GM21423 (cell line): ENCODE measurements at regions not wholly inside any gene's neighbourhood (a gene's known extent, or its start where the extent isn't known, plus 50 kb on each side); places are given as distances from the start of the nearest gene placed in this dataset.
"Not testable (repeated sequence)": the region's sequence is repeated elsewhere in the genome, so short reads cannot be mapped to it uniquely, and the experiment has no call there.

Experiments
- ATAC-seq: cut with Tn5 transposase; IDR thresholded peaks from one replicate; pipeline ENCODE4 v1.9.1; 2021; ENCODE audit warnings: mild to moderate bottlenecking, moderate library complexity; ENCODE audit not compliant: unreplicated experiment

DNA sequence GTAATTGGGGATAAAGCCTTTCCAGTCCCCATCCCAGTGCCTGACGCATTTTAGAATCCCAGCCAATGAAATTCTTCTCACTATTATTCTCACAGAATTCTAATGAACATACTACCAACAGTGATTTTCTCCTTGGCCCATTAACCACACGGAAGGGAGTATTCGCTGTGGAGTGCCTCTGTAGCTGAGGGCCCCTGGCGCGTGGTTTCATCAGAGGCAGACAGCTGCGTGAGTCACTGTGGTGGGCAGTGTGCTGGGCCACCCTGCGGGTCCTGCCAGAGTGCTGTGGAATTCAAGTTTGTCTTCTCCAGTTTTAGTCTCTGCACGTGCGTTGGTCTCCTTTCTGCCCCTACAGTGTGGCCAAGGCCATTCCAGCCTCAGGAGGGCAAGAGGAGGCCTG is 335.4 kb upstream of the FAT1 start:
- no peak for ATAC-seq

DNA sequence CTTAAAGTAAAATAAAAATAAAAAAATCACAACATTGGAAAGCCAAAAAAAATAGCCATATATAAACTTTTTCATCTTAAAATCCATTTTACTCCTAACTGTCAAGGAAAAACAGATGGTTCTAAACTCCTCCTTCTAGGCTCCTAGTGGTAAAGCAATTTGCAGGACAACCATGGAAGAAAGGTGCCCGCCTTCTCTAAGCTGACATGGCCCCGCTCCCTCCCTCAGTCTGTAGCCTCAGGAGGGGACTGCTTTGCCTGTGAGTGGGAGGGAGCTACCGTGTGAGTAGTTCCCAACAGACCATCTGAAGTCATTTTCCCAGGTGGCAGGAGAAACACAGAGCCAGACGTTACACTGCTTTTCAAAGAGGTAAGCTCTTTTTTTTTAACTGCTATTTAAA is 336.2 kb upstream of the FAT1 start:
- ATAC-seq: no peak

DNA sequence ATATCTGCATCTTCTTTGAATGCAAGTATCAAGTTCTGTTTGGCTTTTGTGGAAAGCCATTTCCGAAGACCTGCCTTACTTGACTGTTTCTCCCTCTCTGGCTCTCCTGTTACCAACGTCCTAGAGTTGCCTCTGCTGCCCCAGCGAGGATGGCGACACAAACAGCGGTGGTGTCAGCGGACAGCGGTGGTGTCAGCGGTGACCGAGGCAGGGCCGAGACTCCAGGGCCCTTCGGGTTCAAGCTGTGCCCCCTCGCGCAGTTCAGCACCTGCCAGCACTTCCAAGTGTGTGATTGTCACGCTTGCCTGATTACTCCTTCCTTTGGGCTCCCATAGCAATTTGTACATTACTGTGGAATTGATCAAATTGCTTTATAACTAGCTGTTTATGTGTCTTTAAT is 336.9 kb upstream of the FAT1 start:
- no peak for ATAC-seq

DNA sequence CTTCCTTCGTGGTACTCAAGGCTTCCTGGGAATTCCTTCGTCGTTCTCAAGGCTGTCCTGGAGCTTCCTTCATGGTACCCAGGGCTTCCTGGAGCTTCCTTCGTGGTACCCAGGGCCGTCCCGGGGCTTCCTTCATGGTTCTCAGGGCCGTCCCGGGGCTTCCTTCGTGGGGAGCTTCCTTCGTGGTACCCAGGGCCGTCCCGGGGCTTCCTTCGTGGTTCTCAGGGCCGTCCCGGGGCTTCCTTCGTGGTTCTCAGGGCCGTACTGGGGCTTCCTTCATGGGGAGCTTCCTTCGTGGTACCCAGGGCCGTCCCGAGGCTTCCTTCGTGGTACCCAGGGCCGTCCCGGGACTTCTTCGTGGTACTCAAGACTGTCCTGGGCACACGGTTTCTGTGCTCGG is 339.6 kb upstream of the FAT1 start:
- no peak for ATAC-seq

DNA sequence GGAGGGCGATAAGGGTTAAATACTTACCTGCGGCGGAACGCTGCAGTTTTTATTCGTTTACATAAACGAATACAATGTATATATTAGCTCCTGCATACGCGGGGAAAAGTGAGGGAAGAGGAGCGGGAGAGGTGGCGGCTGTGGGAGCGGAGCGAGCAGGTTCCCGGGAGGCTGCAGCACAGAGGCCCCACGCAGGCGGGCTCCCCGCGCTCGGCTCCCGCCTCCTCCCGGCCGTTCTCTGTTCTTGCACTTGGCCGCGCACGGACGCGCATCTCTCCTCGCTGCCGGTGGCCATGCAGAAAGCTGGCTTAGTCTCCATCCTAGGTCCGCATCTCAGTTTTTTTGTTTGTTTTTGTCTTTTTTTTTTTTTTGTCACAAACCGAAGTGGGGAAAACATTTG is 340.4 kb upstream of the FAT1 start:
- no peak for ATAC-seq

DNA sequence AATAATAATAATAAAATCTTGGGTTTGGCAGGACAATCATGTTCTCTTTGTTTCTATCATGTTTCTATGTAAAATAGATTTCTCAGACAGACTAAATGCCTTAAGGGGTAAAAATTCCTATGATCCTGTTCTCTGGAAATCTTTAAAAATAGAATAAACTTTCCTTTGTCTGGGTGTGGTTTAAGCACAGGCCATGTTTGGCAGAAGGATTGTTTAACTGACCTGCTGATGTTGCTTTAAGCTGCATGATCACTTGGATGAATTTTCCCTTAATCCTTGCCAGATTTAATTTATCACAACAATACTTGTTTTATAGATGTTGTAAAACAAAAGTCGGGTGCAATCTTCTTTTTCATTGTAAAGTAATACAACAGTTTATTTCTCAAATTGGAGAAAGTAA is 341.7 kb upstream of the FAT1 start:
- ATAC-seq: no peak

DNA sequence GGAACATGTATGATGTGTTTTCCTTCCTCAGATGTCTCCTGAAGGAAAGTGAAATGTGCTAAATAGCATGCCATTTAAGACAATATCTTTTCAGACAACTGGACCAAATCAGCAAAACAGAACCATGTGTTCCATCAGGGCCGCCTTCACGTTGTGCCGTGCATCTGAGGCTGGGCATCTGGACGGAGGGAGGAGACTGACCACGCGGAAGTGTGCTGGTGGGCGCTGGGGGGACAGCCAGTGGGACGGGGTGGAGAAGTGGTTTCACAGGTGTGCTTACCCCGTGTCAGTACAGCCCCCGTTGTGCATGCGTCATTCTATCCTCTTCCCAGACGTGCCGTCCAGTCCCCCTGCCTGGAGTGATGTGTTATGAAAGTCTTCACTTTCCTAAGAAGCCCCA is 342.1 kb upstream of the FAT1 start:
- no peak for ATAC-seq

DNA sequence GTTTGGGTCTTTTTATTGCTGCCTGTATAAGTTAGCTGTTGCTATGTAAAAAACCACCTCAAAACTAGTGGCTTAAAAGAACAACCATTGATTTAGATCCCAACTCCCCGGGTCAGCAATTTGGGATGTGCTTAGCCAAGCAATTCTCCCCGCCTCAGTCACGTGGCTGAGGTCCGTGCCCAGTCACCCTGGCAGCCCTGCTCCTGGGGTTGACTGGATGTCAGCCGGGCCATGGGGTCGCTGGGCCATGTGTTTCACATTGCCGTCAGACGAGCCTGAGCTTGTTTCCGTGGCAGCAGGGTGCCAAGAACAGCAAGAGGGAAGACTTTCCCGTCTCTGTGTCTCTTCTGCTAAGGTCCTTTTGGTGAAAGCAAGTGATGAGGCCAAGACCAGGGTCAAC is 345.7 kb upstream of the FAT1 start:
- ATAC-seq: no peak

DNA sequence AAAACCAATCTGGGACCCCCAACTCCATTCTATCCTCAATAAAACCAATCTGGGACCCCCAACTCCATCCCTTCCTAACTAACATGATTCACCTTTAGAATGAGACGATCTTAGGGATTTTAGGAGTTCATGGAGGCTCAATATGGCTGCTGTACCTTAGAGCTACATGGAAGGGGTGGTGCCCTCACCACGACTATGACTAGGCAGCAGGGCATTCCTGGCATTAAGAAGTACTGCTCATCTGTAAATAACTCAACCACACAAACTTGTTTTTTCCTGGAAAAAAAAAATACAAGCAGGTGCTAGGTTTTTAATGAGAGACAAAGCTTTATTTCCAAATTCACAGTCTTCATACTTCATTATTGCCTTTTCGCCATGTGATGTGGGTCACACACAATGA is 346.5 kb upstream of the FAT1 start:
- ATAC-seq: no peak

DNA sequence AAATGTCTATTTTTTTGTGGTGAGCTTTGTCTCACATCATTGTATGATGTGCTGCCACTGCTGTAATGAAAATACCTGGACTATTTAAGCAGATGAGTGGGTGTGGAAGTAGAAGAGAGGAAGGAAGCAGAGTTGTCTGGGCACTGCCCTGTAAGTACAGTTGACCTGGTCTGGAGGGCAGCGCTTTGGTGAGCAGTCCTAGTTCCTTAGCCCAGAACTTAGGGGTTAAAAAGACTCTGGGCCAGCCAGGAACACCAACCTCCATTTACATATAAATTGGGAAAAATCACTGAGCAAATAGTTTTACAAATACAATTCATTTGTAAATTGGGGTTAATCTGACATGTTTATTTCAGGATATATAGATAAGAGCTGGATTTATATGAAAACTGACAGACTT is 347.1 kb upstream of the FAT1 start:
- no peak for ATAC-seq

DNA sequence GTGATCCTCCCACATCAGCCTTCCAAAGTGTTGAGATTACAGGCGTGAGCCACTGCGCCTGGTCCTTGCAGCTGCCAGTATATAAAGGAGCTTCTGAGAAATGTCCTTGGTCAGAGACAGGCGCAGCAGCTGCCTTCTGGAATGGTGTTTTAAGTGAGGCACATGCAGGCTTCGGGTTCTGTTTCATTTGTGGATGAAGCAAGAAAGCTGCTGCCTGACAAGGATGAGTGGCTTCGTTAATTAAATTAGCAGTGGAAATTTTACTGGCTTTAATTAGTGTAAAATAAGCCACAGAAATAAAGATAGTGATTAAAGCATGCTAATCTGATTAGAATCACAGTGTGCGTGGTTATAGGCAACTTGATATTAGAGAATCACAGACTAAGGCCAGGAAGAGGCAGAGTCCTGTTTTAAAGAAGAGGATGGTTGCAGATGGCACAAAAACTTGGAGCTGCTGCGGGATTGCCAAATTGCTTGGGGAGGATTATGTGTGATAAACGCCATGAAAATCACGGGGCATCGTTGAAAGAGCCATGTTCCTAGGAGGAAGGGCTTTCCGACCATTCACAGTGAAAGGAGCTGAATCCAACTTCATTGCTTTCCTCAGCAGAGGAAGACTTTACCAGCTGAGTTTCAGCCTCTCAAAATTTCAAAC is 348.4 kb upstream of the FAT1 start:
- no peak for ATAC-seq

DNA sequence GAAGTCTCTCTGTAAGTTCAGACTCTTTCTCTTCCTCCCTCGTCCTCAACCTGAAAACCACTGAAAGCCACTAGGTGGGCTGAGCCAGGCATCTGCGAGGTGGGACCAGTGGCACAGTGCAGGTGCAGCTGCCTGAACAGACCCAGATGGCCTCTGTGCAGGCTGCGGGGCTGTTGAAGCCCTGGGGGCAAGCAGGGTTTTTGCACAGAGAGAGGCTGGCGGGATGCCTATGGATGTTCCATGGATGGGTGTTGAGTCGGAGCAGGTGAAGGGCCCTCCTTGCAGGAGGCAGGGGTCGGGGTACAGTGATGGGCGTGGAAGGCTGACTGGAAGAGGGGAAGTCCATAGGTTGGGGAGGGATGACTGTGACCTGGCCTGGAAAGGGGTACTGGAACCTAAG is 350.2 kb upstream of the FAT1 start:
- no peak for ATAC-seq

DNA sequence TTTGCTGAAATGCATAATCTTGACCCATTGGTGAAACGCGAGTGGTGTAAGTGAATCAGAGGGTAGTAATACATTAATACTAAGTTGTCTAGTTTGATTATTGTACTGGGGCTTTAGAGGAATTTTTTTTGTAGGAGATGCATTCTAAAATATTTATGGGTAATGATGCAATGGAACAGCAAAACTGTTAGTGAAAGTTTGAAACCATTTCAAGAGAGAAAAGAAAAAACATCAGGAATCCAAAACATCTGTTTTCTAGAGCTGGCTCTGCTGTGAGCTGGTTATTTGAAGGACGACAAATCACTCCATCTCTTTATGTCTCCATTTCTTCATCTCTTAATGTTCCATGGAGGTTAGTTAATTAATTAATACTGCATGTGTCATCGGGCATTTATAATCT is 351.9 kb upstream of the FAT1 start:
- no peak for ATAC-seq

DNA sequence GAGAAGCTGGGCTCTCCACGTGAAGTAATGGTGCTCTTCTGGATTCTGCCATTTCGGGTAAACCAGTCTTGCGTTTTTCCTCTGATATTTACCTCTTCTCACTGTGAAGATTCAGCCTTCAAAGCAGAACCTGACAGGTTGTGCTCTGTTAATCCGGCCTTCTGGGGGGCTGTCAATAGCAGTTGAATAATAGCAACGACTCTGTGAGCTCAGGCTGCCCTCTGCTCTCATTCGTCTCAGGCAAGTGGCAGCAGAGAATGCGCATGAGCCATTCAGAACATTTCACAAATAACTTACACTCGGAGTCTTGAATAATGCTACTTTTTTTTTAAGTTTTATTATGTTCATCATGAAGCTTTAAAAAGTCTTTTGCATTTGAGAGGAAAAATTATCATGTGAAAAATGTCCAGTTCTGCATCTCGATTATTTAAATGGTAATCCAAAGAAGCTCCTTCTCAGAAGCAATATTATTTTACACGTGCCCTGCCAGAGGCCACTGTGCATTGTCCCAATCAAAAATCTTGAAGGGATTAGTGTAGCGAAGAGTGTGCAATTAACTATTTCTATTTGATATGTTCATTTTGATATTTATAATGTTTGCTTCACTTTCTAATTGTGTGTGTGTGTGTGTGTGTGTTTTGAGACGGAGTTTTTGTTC is 354.2 kb upstream of the FAT1 start:
- no peak for ATAC-seq

DNA sequence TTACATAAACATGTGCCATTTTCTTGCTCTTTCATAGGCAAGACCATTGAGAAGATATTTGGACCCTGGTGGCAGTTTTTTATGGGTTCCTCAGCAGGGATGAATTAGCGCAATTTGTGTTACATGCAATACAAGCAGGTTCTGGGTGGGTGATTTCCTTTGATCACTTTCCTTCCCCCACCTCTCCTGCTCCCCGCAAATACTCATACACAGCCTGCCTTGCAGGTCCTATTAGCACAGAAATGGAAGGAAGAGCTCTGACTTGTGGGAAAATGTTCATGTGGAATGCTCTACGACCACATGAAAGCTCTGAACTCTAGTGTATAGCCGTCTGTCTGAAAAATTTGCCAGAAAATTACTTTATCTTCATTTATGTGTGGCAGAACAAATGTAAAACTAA is 361.0 kb upstream of the FAT1 start:
- no peak for ATAC-seq

DNA sequence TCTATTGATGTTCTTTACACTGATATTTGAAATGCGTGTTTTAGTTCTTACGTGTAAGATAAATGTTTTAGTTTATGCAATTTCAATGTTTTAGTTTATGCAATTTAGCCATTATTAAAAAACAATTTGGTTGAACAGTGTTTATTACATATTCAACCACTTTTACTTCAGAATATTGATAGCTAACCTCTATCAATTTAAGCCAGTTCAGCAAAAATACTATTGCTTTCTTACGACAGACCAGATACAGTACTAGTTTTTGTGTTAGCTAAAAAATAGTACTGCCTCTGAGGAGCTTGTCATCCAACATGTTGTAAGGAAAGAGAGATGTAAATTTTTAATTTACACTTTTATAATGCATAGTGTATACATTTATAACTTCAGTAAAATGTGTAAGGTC is 361.7 kb upstream of the FAT1 start:
- ATAC-seq: no peak

DNA sequence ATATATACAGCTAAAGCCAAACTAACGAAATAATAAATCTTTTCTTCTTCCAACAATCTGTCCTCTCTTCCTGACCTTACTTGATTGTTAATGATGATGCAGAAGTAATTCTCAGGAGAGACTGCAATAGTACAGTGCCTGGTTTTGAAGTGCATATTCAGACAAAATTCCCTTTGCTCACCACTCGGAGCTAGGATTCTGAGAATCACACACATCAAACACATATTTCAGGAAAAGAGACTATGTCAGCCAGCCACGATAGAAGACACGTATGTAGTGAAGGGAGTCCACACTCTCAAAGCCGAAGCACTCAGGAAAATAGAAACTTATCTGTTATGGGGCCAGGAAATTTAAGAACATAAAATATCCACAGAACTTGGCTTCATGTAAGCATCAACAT is 362.5 kb upstream of the FAT1 start:
- no peak for ATAC-seq

DNA sequence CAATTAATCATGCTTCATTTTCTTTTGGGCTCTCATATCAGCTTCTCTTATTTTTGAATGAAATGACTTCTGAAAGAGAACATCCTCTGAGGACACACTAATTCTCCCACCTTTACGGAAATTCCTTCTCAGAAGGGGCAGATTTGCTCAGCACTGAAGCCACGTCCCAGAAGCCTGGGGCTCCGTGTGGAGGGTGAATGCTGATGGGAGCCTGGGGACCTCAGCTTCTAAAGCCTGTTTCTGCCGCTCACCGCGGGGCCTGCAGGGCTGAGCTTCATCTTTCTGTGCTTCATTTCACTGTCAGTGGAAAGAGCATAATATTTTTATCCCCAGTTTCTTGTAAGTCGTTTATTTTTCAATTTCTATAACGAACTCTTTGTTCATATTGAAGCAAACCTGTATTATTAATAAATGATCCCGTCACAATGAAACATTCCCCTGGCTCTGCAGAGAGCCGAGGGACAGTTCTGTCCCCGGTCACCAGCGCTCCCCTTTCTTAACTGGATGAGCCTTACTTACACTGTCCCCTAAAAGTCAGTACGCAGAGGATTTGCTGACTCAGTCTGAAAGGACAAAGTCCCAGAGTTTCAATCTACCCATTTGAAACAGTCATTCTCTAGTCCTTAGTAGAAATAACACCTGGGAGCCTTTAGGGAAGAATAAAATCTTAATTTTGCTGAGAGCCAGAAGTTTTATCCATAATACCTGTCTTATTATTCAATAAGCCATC is 364.6 kb upstream of the FAT1 start:
- no peak for ATAC-seq

DNA sequence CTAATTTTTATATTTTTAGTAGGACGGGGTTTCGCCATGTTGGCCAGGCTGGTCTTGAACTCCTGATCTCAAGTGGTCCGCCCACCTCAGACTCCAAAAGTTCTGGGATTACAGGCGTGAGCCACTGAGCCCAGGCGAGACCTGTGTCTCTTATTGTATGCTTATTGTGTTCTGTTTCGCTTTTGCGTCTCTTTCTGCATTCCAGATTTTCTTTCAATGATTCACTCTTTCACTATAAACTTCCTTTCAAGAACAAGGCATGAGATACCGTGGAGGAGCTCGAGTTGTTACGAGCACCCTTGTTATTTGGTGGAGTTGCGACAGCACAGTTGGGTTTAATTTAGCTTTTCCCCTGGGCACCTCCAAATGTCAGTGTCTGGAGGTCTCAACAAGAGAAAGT is 366.7 kb upstream of the FAT1 start:
- no peak for ATAC-seq

DNA sequence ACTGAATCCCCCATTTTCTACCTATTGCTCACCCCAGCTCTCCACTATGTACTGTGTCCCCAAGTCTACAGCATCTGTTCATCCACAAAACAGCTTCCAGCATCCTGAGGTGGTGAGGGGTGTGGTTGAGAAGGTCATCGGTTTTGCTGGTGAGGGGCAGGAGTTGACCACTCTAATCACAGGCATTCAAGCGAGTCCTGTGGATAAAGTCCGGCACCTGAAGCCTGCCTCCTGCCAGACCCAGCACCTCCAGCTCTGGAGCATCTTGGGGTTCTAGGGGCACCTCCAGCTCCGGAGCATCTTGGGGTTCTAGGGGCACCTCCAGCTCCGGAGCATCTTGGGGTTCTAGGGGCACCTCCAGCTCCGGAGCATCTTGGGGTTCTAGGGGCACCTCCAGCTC is 367.2 kb upstream of the FAT1 start:
- not testable (repeated sequence) for ATAC-seq

DNA sequence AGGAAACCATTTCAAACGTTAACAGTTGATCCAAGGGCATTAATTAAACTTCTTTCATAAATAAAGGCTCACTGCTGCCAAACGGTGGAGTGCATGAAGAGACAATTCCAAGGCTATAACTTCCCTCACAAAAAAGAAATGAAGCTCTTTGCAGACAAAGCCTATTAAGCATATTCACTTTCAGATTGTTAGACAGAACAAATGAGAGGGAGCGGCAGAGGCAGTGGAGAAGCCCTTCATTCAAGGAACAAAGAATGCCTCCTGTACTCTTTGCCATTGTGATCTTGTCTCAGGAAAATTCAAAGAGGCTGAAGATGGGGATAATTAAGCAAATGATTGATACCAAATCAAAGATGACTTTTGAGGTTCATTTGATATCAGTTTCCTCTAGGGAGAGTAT is 370.5 kb upstream of the FAT1 start:
- no peak for ATAC-seq

DNA sequence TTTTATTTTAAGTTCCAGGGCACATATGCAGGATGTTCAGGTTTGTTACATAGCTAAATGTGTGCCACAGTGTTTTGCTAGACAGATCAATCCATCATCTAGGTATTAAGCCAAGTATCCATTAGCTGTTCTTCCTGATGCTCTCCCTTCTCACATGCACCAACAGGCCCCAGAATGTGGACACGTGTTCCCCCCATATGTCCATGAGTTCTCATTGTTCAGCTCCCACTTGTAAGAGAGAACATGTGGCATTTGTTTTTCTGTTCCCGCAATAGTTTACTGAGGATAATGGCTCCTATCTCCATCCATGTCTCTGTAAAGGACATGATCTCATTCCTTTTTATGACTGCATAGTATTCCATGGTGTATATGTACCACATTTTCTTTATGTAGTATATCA is 374.8 kb upstream of the FAT1 start:
- ATAC-seq: no peak

DNA sequence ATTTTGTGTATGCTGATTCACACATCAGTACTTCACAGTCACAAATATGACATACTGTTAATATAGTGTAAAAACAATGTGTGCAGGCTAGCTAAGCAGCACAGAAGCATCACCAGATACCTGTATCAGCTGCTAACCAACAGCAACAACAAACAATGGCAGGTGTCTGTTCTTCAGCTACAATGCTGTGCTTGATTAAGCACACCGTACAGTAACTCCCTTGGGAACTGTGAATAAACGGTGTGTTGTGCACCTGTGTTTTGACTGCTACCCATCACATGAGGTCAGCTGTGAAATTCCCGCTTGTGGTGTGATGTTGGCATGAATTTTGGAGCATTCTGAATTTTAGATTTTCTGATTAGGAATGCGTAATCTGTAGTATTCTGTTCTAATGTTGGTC is 379.7 kb upstream of the FAT1 start:
- ATAC-seq: no peak
